ENCODE measurements at regions not wholly inside any gene's neighbourhood (a gene's known extent, or its start where the extent isn't known, plus 50 kb on each side); places are given as distances from the start of the nearest gene placed in this dataset.

- TF ChIP-seq, protein P1, sequence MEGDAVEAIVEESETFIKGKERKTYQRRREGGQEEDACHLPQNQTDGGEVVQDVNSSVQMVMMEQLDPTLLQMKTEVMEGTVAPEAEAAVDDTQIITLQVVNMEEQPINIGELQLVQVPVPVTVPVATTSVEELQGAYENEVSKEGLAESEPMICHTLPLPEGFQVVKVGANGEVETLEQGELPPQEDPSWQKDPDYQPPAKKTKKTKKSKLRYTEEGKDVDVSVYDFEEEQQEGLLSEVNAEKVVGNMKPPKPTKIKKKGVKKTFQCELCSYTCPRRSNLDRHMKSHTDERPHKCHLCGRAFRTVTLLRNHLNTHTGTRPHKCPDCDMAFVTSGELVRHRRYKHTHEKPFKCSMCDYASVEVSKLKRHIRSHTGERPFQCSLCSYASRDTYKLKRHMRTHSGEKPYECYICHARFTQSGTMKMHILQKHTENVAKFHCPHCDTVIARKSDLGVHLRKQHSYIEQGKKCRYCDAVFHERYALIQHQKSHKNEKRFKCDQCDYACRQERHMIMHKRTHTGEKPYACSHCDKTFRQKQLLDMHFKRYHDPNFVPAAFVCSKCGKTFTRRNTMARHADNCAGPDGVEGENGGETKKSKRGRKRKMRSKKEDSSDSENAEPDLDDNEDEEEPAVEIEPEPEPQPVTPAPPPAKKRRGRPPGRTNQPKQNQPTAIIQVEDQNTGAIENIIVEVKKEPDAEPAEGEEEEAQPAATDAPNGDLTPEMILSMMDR (IDR thresholded peaks at IDR 0.05) = no peak
- no peak overlapping the region for H3K27ac Mint-ChIP-seq
- H3K27me3 Mint-ChIP-seq (ENCODE audit: low read depth, poor library complexity) = no peaks in the 10 kb centered on the region
- no peaks in the 10 kb centered on the region for H3K36me3 Mint-ChIP-seq (ENCODE audit: low read depth)
- H3K4me1 Mint-ChIP-seq = peaks cover 81% of the 10 kb centered on the region
- no peaks in the 10 kb centered on the region for H3K9me3 Mint-ChIP-seq
- H3K4me3 Mint-ChIP-seq = no peak overlapping the region
- no peak for DNase-seq
Observed at GRCh38 chr4:149983401-149983800, 94.8 kb upstream of the DCLK2 start.

- peaks cover 82% of the 10 kb centered on the region for H3K4me1 Mint-ChIP-seq
- TF ChIP-seq, protein P1 (IDR thresholded peaks at IDR 0.05) = no peak
- H3K27ac Mint-ChIP-seq = no peak overlapping the region
- no peak for DNase-seq
- no peaks in the 10 kb centered on the region for H3K27me3 Mint-ChIP-seq (ENCODE audit: low read depth, poor library complexity)
- H3K36me3 Mint-ChIP-seq (ENCODE audit: low read depth) = no peaks in the 10 kb centered on the region
- H3K4me3 Mint-ChIP-seq = no peak overlapping the region
- H3K9me3 Mint-ChIP-seq = no peaks in the 10 kb centered on the region
Observed at GRCh38 chr4:149983931-149984330, 94.3 kb upstream of the DCLK2 start.

DNA sequence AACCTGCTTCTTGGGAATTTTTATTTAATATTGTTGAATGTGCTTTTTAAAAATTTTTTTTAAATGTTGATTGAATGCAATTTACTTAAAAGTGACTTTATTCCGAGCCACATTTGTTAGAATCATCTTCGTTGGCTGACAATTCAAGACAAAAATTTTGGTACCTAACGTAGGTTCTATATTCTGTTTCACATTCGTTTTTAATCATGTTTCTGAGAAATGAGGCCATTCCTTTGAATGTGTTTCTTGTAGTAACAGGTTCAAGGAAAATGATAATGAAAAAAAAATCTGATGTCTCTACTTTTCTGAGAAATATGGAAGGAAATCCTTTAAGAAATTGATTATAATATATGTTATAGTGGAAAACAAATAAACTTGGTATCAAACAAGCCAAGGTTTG, 92.3 kb upstream of the DCLK2 start:
- Mint-ChIP-seq H3K4me3 (no peak overlapping the region), H3K27ac (no peak overlapping the region)

GRCh38 chr4:149986917-149987316, 91.3 kb upstream of the DCLK2 start:
- DNase-seq = peak; percentile 6
- peaks cover 53% of the 10 kb centered on the region for H3K4me1 Mint-ChIP-seq
- peak overlapping the region; percentile 45 for H3K4me3 Mint-ChIP-seq
- TF ChIP-seq, protein P1 (IDR thresholded peaks at IDR 0.05) = no peak
- peak overlapping the region; percentile 96 for H3K27ac Mint-ChIP-seq
- no peaks in the 10 kb centered on the region for H3K9me3 Mint-ChIP-seq
- no peaks in the 10 kb centered on the region for H3K27me3 Mint-ChIP-seq (ENCODE audit: low read depth, poor library complexity)
- no peaks in the 10 kb centered on the region for H3K36me3 Mint-ChIP-seq (ENCODE audit: low read depth)

More for the DNA sequence above, 92.3 kb upstream of the DCLK2 start:
- no peaks in the 10 kb centered on the region for H3K36me3 Mint-ChIP-seq (ENCODE audit: low read depth)
- no peaks in the 10 kb centered on the region for H3K27me3 Mint-ChIP-seq (ENCODE audit: low read depth, poor library complexity)
- DNase-seq = no peak
- H3K4me1 Mint-ChIP-seq = peaks cover 62% of the 10 kb centered on the region
- TF ChIP-seq, protein P1 (IDR thresholded peaks at IDR 0.05) = no peak
- H3K9me3 Mint-ChIP-seq = no peaks in the 10 kb centered on the region

GRCh38 chr4:149987330-149988086, 90.7 kb upstream of the DCLK2 start:
- Mint-ChIP-seq H3K36me3 (ENCODE audit: low read depth) (no peaks in the 10 kb centered on the region), H3K27me3 (ENCODE audit: low read depth, poor library complexity) (no peaks in the 10 kb centered on the region), H3K27ac (peak overlapping the region; percentile 96), H3K4me3 (peak overlapping the region; percentile 45), H3K4me1 (peaks cover 47% of the 10 kb centered on the region), H3K9me3 (no peaks in the 10 kb centered on the region)
- TF ChIP-seq, protein P1 (IDR thresholded peaks at IDR 0.05) = no peak
- DNase-seq = peak; percentile 7

- DNase-seq = no peak
- no peaks in the 10 kb centered on the region for H3K9me3 Mint-ChIP-seq
Observed at GRCh38 chr4:149988087-149988410, 90.2 kb upstream of the DCLK2 start.

More at GRCh38 chr4:149988087-149988410, 90.2 kb upstream of the DCLK2 start:
- Mint-ChIP-seq H3K27ac (peak overlapping the region; percentile 96), H3K27me3 (ENCODE audit: low read depth, poor library complexity) (no peaks in the 10 kb centered on the region), H3K36me3 (ENCODE audit: low read depth) (no peaks in the 10 kb centered on the region), H3K4me1 (peaks cover 42% of the 10 kb centered on the region), H3K4me3 (no peak overlapping the region)
- TF ChIP-seq, protein P1 (IDR thresholded peaks at IDR 0.05) = no peak
